Urinary bladder (tissue), 3 donors: ENCODE measurements at regions not wholly inside any gene's neighbourhood (a gene's known extent, or its start where the extent isn't known, plus 50 kb on each side); places are given as distances from the start of the nearest gene placed in this dataset.

Source experiments
- DNase-seq: peaks from one replicate; pipeline ENCODE4 v3.0.0-alpha.2; 2015; ENCODE audit errors: extremely low spot score
- H3K27ac ChIP-seq: one replicate; pipeline ENCODE4 v1.5.1; 2013; ENCODE audit warnings: low read depth, mild to moderate bottlenecking, moderate library complexity
- H3K36me3 ChIP-seq: one replicate; pipeline ENCODE4 v1.6.1; 2013; ENCODE audit warnings: mild to moderate bottlenecking, moderate library complexity; ENCODE audit not compliant: insufficient read depth
- H3K4me1 ChIP-seq: one replicate; pipeline ENCODE4 v1.6.1; 2013; ENCODE audit warnings: mild to moderate bottlenecking, moderate library complexity; ENCODE audit not compliant: insufficient read depth
- H3K4me3 ChIP-seq: one replicate; pipeline ENCODE4 v1.5.1; 2013; ENCODE audit warnings: low read depth, low read length
- WGBS: extraction: QIAGEN DNeasy Blood & Tissue Kit; methylation state at CpG from one replicate; pipeline ENCODE4 v1.1.7; 2013; 5-methylcytosine and 5-hydroxymethylcytosine counted together
- donor health status: healthy with polysubstance abuse.
- donor health status: healthy.

- DNase-seq = no peak
- Histone ChIP-seq H3K27ac (no peak overlapping the region), H3K36me3 (no peaks in the 10 kb centered on the region), H3K4me3 (no peak overlapping the region), H3K4me1 (no peaks in the 10 kb centered on the region)
- WGBS = 93% methylated on average over 4 of the region's 4 CpGs
Observed at GRCh38 chr11:90764691-90765090, 541.8 kb upstream of the CHORDC1 start.

- no peak for DNase-seq
- 72% methylated on average over 4 of the region's 4 CpGs for WGBS
- no peak overlapping the region for H3K4me3 ChIP-seq
- no peaks in the 10 kb centered on the region for H3K4me1 ChIP-seq
- no peak overlapping the region for H3K27ac ChIP-seq
- no peaks in the 10 kb centered on the region for H3K36me3 ChIP-seq
Observed at GRCh38 chr11:90757849-90758494, 535.1 kb upstream of the CHORDC1 start.

GRCh38 chr11:90756617-90757016 is 533.8 kb upstream of the CHORDC1 start:
- 49% methylated on average over 1 of the region's 1 CpG for WGBS

GRCh38 chr11:90753546-90753945 is 530.7 kb upstream of the CHORDC1 start:
- Histone ChIP-seq H3K27ac (no peak overlapping the region), H3K4me1 (no peaks in the 10 kb centered on the region), H3K4me3 (no peak overlapping the region), H3K36me3 (no peaks in the 10 kb centered on the region)
- no peak for DNase-seq
- 90% methylated on average over 1 of the region's 1 CpG for WGBS

More at GRCh38 chr11:90756617-90757016, 533.8 kb upstream of the CHORDC1 start:
- Histone ChIP-seq H3K36me3 (no peaks in the 10 kb centered on the region), H3K27ac (no peak overlapping the region), H3K4me1 (no peaks in the 10 kb centered on the region), H3K4me3 (no peak overlapping the region)
- DNase-seq = no peak

GRCh38 chr11:90747057-90747456 is 524.2 kb upstream of the CHORDC1 start:
- 47% methylated on average over 2 of the region's 2 CpGs for WGBS
- H3K36me3 ChIP-seq = no peaks in the 10 kb centered on the region
- no peaks in the 10 kb centered on the region for H3K4me1 ChIP-seq
- no peak overlapping the region for H3K4me3 ChIP-seq
- H3K27ac ChIP-seq = no peak overlapping the region
- no peak for DNase-seq

- no peak overlapping the region for H3K4me3 ChIP-seq
- WGBS = 69% methylated on average over 1 of the region's 1 CpG
- no peak overlapping the region for H3K27ac ChIP-seq
- no peaks in the 10 kb centered on the region for H3K36me3 ChIP-seq
- H3K4me1 ChIP-seq = no peaks in the 10 kb centered on the region
- DNase-seq = no peak
Observed at GRCh38 chr11:90744169-90744568, 521.3 kb upstream of the CHORDC1 start.

GRCh38 chr11:90738799-90739198 is 516.0 kb upstream of the CHORDC1 start:
- H3K4me1 ChIP-seq = no peaks in the 10 kb centered on the region
- no peaks in the 10 kb centered on the region for H3K36me3 ChIP-seq
- 91% methylated on average over 1 of the region's 1 CpG for WGBS
- no peak for DNase-seq
- no peak overlapping the region for H3K4me3 ChIP-seq
- no peak overlapping the region for H3K27ac ChIP-seq

- no peak for DNase-seq
- Histone ChIP-seq H3K4me1 (no peaks in the 10 kb centered on the region), H3K36me3 (no peaks in the 10 kb centered on the region), H3K4me3 (no peak overlapping the region), H3K27ac (no peak overlapping the region)
- WGBS = 18% methylated on average over 1 of the region's 1 CpG
Observed at GRCh38 chr11:90737444-90738050, 514.7 kb upstream of the CHORDC1 start.

GRCh38 chr11:90732486-90732885 is 509.6 kb upstream of the CHORDC1 start:
- H3K36me3 ChIP-seq = no peaks in the 10 kb centered on the region
- no peak for DNase-seq
- H3K27ac ChIP-seq = no peak overlapping the region
- H3K4me1 ChIP-seq = no peaks in the 10 kb centered on the region
- 91% methylated on average over 2 of the region's 2 CpGs for WGBS
- no peak overlapping the region for H3K4me3 ChIP-seq

- Histone ChIP-seq H3K4me3 (no peak overlapping the region), H3K27ac (no peak overlapping the region), H3K4me1 (no peaks in the 10 kb centered on the region), H3K36me3 (no peaks in the 10 kb centered on the region)
- 97% methylated on average over 3 of the region's 3 CpGs for WGBS
- DNase-seq = no peak
Observed at GRCh38 chr11:90723475-90723874, 500.6 kb upstream of the CHORDC1 start.

GRCh38 chr11:90722552-90723190 is 499.8 kb upstream of the CHORDC1 start:
- WGBS = 78% methylated on average over 3 of the region's 3 CpGs
- Histone ChIP-seq H3K36me3 (no peaks in the 10 kb centered on the region), H3K4me3 (no peak overlapping the region), H3K27ac (no peak overlapping the region), H3K4me1 (no peaks in the 10 kb centered on the region)
- DNase-seq = no peak

- Histone ChIP-seq H3K4me3 (no peak overlapping the region), H3K36me3 (no peaks in the 10 kb centered on the region), H3K4me1 (no peaks in the 10 kb centered on the region), H3K27ac (no peak overlapping the region)
- DNase-seq = no peak
Observed at GRCh38 chr11:90717522-90717921, 494.7 kb upstream of the CHORDC1 start.

- Histone ChIP-seq H3K27ac (no peak overlapping the region), H3K36me3 (no peaks in the 10 kb centered on the region), H3K4me1 (no peaks in the 10 kb centered on the region), H3K4me3 (no peak overlapping the region)
- no peak for DNase-seq
Observed at GRCh38 chr11:90705661-90706060, 482.8 kb upstream of the CHORDC1 start.

GRCh38 chr11:90704510-90704909 is 481.7 kb upstream of the CHORDC1 start:
- 92% methylated on average over 5 of the region's 5 CpGs for WGBS

More at GRCh38 chr11:90704510-90704909, 481.7 kb upstream of the CHORDC1 start:
- no peak overlapping the region for H3K4me3 ChIP-seq
- H3K27ac ChIP-seq = no peak overlapping the region
- no peak for DNase-seq
- no peaks in the 10 kb centered on the region for H3K4me1 ChIP-seq
- no peaks in the 10 kb centered on the region for H3K36me3 ChIP-seq
